ENCODE measurements at regions not wholly inside any gene's neighbourhood (a gene's known extent, or its start where the extent isn't known, plus 50 kb on each side); places are given as distances from the start of the nearest gene placed in this dataset.

DNA sequence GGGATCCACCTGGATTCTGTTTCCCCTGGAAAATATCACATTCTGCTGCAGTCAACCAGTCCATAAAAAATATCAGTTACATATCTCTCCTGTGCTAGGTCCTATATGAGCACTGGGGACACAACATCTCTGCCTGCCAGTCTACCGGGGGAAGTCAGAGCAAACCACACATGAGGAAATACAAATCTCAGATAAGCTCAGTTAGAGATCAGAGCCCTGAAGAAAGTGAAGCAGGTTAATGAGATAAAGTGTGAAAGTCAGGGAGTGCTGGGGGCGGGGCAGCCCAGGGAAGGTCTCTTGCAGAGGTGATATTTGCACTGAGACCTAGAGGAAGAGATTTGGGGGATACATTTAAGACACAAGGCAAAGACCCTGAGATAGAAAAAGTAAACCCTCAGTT, 67.8 kb upstream of the SLC1A1 start:
- TF ChIP-seq CTCF (conservative IDR thresholded peaks at IDR 0.05) (no peak), ZFX (IDR thresholded peaks at IDR 0.05) (no peak)

DNA sequence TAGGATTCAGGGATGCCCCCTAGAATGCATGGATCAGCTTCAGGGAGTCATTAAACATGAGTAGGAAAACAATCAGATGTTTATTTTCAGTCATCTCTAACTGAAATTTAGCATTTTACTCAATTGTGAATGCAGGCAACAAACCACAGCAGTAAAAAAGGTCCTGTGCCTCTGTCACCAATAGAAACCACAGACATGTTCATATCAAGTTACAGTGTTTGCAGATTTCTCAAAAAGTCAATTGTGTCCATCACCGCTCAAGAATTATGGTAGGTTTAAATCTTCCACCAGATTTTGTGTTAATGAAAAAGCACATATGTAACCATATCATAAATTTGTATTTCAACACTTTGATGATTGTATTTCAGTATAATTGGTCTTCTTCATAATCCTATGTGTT, 68.4 kb upstream of the SLC1A1 start:
- H3K27ac ChIP-seq, result no peak overlapping the region
- TF ChIP-seq ZFX (IDR thresholded peaks at IDR 0.05), result no peak
- TF ChIP-seq CTCF (conservative IDR thresholded peaks at IDR 0.05), result no peak

More for the DNA sequence above, 67.8 kb upstream of the SLC1A1 start:
- peak overlapping the region; percentile 37 for H3K27ac ChIP-seq

DNA sequence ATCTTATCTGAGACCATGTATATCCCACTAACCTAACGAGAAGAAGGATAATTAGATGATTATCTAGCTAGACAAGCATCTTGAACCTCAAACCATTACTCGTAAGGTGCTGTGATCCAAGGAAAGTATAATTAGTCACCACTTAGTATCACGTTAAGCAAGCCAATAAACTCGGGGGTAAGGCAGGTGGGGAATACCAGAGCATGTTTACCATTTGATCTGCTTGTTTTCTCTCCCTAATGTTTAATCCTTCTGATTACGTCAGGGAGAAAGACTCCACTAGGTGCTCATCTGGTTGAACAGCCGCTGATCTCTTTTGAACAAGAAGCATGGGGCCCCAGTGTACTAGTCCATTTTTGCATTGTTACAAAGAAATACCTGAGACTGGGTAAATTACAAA, 69.9 kb upstream of the SLC1A1 start:
- TF ChIP-seq ZFX (IDR thresholded peaks at IDR 0.05), result no peak
- TF ChIP-seq CTCF (conservative IDR thresholded peaks at IDR 0.05), result no peak
- no peak overlapping the region for H3K27ac ChIP-seq

DNA sequence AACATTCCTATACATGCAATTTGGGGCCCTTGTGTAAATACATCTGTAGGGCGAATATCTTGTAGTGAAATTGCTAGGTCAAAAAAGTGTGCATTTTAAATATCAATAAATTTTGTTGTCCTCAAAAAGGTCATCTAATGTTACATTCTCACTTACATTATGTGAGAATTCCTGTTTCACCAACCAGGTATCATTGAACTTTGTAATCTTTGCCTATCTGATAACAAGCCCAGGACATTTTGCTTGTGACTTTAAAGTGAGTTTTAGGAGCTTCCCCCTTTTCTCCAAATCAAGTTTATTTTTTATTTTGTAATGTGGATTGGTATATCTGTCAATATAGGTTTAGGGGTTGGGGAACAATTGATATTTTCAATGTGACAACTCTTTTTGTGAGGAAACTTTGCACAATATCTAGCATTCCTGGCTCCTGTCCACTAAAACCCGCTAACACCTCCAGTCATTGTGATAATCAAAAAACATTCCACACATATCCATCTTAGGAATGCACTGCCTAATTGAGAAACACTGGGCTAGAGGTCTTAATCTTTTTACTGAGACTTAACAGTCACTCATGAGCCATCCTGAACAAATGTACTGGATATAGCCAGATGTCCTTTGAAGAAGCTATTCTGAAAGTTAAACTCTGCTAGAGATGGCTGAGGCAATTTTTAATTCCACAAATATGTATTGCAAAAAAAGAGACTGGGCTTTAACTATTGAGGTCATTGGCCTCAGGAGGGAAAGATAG, 72.5 kb upstream of the SLC1A1 start:
- H3K27ac ChIP-seq, result no peak overlapping the region
- TF ChIP-seq ZFX (IDR thresholded peaks at IDR 0.05), result no peak
- no peak for TF ChIP-seq CTCF (conservative IDR thresholded peaks at IDR 0.05)

- H3K27ac ChIP-seq, result no peak overlapping the region
- TF ChIP-seq CTCF (conservative IDR thresholded peaks at IDR 0.05), result no peak
- TF ChIP-seq ZFX (IDR thresholded peaks at IDR 0.05), result no peak
Measured at GRCh38 chr9:4416467-4416866, 73.8 kb upstream of the SLC1A1 start.

DNA sequence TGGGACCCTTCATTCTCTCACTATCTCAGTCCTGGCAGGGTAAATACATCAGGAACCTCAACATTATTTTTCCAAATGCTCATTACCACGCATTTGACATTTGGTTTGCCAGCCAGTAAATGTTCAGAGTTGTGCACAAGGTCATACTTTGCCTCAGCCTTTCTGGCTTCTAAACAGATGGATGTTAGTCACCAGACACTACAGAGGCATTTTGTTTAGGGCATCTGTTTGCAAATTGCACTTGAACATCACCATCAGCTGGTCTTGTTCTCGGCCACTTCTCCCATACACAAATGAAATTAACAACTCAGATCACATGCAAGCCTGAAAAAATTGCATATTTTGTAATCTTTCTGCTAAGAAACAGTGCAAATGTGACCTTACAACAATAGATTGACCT, 75.0 kb upstream of the SLC1A1 start:
- TF ChIP-seq ZFX (IDR thresholded peaks at IDR 0.05) (no peak), CTCF (conservative IDR thresholded peaks at IDR 0.05) (no peak)
- no peak overlapping the region for H3K27ac ChIP-seq

DNA sequence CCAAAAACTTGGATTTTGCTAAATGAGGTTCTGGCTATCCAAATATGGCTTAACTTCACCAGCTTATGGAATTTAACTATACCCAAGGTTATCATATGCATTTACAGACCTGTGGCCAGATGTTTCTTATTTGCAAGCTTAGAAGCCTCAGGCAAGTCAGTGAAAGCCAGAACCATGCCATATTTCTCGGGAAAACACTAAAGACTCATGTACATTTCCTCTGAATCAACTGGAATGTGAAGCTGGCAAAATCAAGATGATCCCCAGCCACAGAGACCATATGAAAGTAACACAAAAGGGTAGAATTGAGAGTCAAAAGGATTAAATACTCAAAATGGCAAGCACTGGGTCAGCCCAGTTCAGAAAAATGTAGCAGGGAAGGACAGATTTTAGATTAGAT, 76.4 kb upstream of the SLC1A1 start:
- TF ChIP-seq CTCF (conservative IDR thresholded peaks at IDR 0.05) (no peak), ZFX (IDR thresholded peaks at IDR 0.05) (no peak)
- no peak overlapping the region for H3K27ac ChIP-seq
